ENCODE measurements at regions not wholly inside any gene's neighbourhood (a gene's known extent, or its start where the extent isn't known, plus 50 kb on each side); places are given as distances from the start of the nearest gene placed in this dataset.

DNA sequence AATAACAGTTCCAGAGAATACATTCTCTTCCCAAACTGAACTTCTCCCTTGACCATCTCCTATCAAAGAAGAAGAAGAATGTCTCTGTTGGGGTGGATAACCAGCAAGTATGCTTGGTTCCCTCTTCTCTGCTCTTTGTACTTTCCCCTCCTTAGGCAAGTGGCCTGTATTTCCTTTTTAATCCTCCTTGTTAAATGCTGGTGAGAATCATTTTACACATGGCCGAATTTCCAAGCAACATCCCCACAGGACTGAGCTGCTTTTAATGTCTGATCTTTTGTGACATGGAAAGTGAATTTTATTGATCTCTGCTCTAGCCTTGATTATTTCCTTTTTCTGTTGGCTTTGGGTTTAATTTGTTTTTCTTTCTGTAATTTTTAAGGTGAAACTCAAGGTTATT, 336.7 kb downstream of the DUSP10 start:
- Histone ChIP-seq H4K20me1 (ENCODE audit: insufficient read depth, low read length) (no peaks in the 10 kb centered on the region), H3K79me2 (ENCODE audit: insufficient read depth, low read depth, low read length) (no peaks in the 10 kb centered on the region), H3K36me3 (ENCODE audit: insufficient read depth, low read length) (no peaks in the 10 kb centered on the region), H3K9me3 (ENCODE audit: low read length) (no peaks in the 10 kb centered on the region), H3K9me2 (ENCODE audit: insufficient read depth, low read length) (no peaks in the 10 kb centered on the region), H3K4me3 (ENCODE audit: low read depth, low read length, poor library complexity, severe bottlenecking) (no peak overlapping the region), H3K4me1 (ENCODE audit: insufficient read depth, low read length, poor library complexity, severe bottlenecking) (no peaks in the 10 kb centered on the region), H3K27ac (ENCODE audit: low read depth, low read length, poor library complexity, severe bottlenecking) (no peak overlapping the region), H2AFZ (ENCODE audit: low read length) (no peak overlapping the region), H3K4me2 (ENCODE audit: low read length) (no peak overlapping the region)
- no TSS peak for BruUV-seq (replicated peaks)
- ChIA-PET POLR2A (no interaction called here), CTCF (ENCODE audit: unreplicated experiment) (no interaction called here)
- intact Hi-C loops (cut with micrococcal nuclease; ENCODE audit: unreplicated experiment): no loop called here
- TF ChIP-seq, protein P1, sequence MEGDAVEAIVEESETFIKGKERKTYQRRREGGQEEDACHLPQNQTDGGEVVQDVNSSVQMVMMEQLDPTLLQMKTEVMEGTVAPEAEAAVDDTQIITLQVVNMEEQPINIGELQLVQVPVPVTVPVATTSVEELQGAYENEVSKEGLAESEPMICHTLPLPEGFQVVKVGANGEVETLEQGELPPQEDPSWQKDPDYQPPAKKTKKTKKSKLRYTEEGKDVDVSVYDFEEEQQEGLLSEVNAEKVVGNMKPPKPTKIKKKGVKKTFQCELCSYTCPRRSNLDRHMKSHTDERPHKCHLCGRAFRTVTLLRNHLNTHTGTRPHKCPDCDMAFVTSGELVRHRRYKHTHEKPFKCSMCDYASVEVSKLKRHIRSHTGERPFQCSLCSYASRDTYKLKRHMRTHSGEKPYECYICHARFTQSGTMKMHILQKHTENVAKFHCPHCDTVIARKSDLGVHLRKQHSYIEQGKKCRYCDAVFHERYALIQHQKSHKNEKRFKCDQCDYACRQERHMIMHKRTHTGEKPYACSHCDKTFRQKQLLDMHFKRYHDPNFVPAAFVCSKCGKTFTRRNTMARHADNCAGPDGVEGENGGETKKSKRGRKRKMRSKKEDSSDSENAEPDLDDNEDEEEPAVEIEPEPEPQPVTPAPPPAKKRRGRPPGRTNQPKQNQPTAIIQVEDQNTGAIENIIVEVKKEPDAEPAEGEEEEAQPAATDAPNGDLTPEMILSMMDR (conservative IDR thresholded peaks at IDR 0.05; ENCODE audit: low read length): no peak
- TF ChIP-seq EZH2phosphoT487 (IDR thresholded peaks at IDR 0.05; ENCODE audit: borderline replicate concordance, low read depth, low read length): no peak
- no peak for DNase-seq (ENCODE audit: low spot score)

DNA sequence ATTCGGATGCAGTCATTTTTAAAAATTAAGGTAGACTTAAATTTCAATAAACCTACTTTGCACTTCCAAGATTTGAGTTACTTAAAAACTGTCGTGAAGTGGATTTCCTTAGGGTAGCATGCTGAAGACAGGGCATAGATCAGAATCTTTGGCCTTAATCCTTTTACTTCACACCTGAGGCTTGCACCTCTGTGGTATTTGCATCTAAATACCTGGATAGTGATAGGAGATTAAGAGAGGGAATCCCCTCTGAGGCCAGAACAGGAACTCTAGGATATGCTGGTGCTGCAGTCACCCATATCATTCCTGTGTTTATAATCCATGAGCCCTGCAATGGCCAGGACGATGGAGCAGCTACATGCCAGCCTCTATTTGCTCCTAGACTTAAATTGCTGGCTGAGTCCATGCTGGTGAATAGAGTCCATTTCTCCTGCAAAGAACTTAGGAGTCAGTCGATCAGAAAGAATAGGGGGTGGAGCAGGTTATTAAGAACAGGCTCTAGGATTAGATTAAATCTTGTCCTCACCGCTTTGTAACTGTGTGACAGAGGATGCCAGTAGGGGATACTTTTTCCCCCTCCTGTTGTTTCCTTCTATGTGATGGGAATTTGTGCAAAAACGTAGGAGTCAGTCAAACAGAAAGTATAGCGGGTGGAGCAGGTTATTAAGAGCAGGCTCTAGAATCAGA, 333.6 kb downstream of the DUSP10 start:
- Histone ChIP-seq H4K20me1 (ENCODE audit: insufficient read depth, low read length) (no peaks in the 10 kb centered on the region), H3K4me3 (ENCODE audit: low read depth, low read length, poor library complexity, severe bottlenecking) (no peak overlapping the region), H3K4me1 (ENCODE audit: insufficient read depth, low read length, poor library complexity, severe bottlenecking) (no peaks in the 10 kb centered on the region), H3K27ac (ENCODE audit: low read depth, low read length, poor library complexity, severe bottlenecking) (no peak overlapping the region), H3K9me3 (ENCODE audit: low read length) (no peaks in the 10 kb centered on the region), H3K79me2 (ENCODE audit: insufficient read depth, low read depth, low read length) (no peaks in the 10 kb centered on the region), H3K9me2 (ENCODE audit: insufficient read depth, low read length) (no peaks in the 10 kb centered on the region), H3K4me2 (ENCODE audit: low read length) (no peak overlapping the region), H2AFZ (ENCODE audit: low read length) (no peak overlapping the region), H3K36me3 (ENCODE audit: insufficient read depth, low read length) (no peaks in the 10 kb centered on the region)
- TF ChIP-seq EZH2phosphoT487 (IDR thresholded peaks at IDR 0.05; ENCODE audit: borderline replicate concordance, low read depth, low read length): no peak
- TF ChIP-seq, protein P1 (conservative IDR thresholded peaks at IDR 0.05; ENCODE audit: low read length): no peak
- ChIA-PET CTCF (ENCODE audit: unreplicated experiment) (no interaction called here), POLR2A (no interaction called here)
- intact Hi-C loops (cut with micrococcal nuclease; ENCODE audit: unreplicated experiment): no loop called here
- no peak for DNase-seq (ENCODE audit: low spot score)
- no TSS peak for BruUV-seq (replicated peaks)

DNA sequence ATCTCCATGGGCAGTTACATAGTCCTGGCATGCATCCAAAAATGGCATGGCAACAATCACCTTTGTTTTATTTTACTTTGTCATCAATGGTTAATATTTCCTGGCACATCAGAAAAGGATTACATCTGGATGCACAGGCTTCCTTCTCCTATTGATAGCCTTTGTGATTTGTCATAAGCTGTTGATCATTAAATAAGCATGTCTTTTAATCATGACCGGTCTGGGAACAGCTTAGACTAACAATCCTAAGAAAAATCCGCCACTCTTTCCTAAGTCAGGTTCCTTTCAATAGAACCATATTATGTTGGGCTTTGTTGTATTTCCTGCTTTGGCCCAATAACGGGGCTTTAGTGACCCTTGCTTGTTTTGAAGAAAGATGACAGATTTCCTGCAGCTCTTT, 330.6 kb downstream of the DUSP10 start:
- BruUV-seq (replicated peaks): no TSS peak
- Histone ChIP-seq H2AFZ (ENCODE audit: low read length) (no peak overlapping the region), H3K36me3 (ENCODE audit: insufficient read depth, low read length) (no peaks in the 10 kb centered on the region), H3K79me2 (ENCODE audit: insufficient read depth, low read depth, low read length) (no peaks in the 10 kb centered on the region), H4K20me1 (ENCODE audit: insufficient read depth, low read length) (no peaks in the 10 kb centered on the region), H3K27ac (ENCODE audit: low read depth, low read length, poor library complexity, severe bottlenecking) (no peak overlapping the region), H3K9me2 (ENCODE audit: insufficient read depth, low read length) (no peaks in the 10 kb centered on the region), H3K9me3 (ENCODE audit: low read length) (no peaks in the 10 kb centered on the region), H3K4me3 (ENCODE audit: low read depth, low read length, poor library complexity, severe bottlenecking) (no peak overlapping the region), H3K4me1 (ENCODE audit: insufficient read depth, low read length, poor library complexity, severe bottlenecking) (no peaks in the 10 kb centered on the region), H3K4me2 (ENCODE audit: low read length) (no peak overlapping the region)
- ChIA-PET CTCF (ENCODE audit: unreplicated experiment) (interaction anchor here (0.5 kb wide), 1 partner anchor 525 kb away, joined by 5 read pairs; no protein-coding TSS in a partner anchor), POLR2A (interaction anchor here (0.8 kb wide), 1 partner anchor 20 kb away, joined by 3 read pairs; no protein-coding TSS in a partner anchor)
- TF ChIP-seq, protein P1 (conservative IDR thresholded peaks at IDR 0.05; ENCODE audit: low read length): no peak
- TF ChIP-seq EZH2phosphoT487 (IDR thresholded peaks at IDR 0.05; ENCODE audit: borderline replicate concordance, low read depth, low read length): no peak
- intact Hi-C loops (cut with micrococcal nuclease; ENCODE audit: unreplicated experiment): no loop called here
- DNase-seq (ENCODE audit: low spot score): no peak
